Erythroblast (primary cell): ENCODE measurements at regions not wholly inside any gene's neighbourhood (a gene's known extent, or its start where the extent isn't known, plus 50 kb on each side); places are given as distances from the start of the nearest gene placed in this dataset.

Source experiments
- GATA1 ChIP-seq: IDR thresholded peaks from 2 replicates; pipeline ENCODE4 v1.6.1; 2011; ENCODE audit warnings: low read depth, mild to moderate bottlenecking, control low read depth, low read length, moderate library complexity
- POLR2A ChIP-seq: IDR thresholded peaks from 2 replicates; pipeline ENCODE4 v1.6.1; 2011; ENCODE audit warnings: mild to moderate bottlenecking, low read length

DNA sequence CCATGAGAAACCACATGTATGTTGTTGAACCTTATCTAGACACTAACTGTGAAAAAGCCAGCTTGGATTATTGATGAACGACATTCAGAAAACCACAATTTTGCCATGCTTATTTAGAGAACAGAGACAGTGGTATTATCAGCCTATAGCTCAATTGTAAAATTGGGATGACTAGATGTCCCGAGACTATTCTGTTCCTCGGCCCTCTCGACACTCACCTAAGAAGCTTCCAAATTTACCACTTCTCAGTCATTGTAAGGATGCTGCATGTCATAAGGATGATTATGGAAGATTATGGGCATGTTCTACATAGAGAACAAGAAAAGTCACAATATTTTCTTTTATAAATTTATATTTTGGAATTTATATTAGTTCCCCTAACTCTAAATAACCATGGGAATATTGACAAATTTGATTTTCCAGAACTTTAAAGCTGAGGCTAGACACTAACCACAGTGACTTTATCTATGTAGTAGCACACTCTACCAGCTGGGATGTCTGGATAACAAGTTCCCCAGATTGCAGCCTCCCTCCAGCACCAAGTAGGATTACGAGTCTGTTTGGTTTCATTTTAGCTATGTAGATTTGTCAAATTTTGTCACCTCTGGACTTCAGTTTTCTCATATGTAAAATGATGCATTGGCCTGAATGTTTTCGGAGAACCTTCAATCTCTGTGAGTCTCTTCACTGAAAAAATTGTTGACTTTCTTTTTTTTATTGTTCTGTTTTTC, 513.6 kb downstream of the IRS2 start:
- TF ChIP-seq POLR2A (no peak), GATA1 (no peak)
